SK-N-SH treated with all-trans-retinoic acid at 6 μM for 48 hours (cell line): ENCODE measurements at regions not wholly inside any gene's neighbourhood (a gene's known extent, or its start where the extent isn't known, plus 50 kb on each side); places are given as distances from the start of the nearest gene placed in this dataset.

ENCODE experiments used
- ATAC-seq: fragments of 200-7000 bp; cut with Tn5 transposase; 3 replicates; pipeline ENCODE4 v1.9.1; 2020; ENCODE audit warnings: mild to moderate bottlenecking, moderate library complexity
- ARNTL ChIP-seq: fragments of 450-650 bp; formaldehyde crosslinking; IDR thresholded peaks from 2 replicates; pipeline ENCODE4 v1.5.0; 2020; ENCODE audit warnings: low read depth, mild to moderate bottlenecking, moderate library complexity, borderline replicate concordance
- BACH2 ChIP-seq: fragments of 250-450 bp; sonication (Bioruptor Pico); IDR thresholded peaks from 2 replicates; pipeline ENCODE4 v1.9.0; 2021; ENCODE audit warnings: mild to moderate bottlenecking, borderline replicate concordance
- CSDC2 ChIP-seq: fragments of 250-450 bp; sonication (Bioruptor Pico); IDR thresholded peaks from 2 replicates; pipeline ENCODE4 v1.5.0; 2020; ENCODE audit warnings: mild to moderate bottlenecking, moderate library complexity
- CSRNP3 ChIP-seq: fragments of 250-450 bp; sonication (Bioruptor Pico); IDR thresholded peaks from 2 replicates; pipeline ENCODE4 v1.5.1; 2021; ENCODE audit warnings: mild to moderate bottlenecking, moderate library complexity
- GLIS3 ChIP-seq: fragments of 250-450 bp; sonication (Bioruptor Pico); IDR thresholded peaks from 2 replicates; pipeline ENCODE4 v1.5.0; 2020; ENCODE audit warnings: mild to moderate bottlenecking, moderate library complexity
- ISL1 ChIP-seq: fragments of 250-450 bp; sonication (Bioruptor Pico); IDR thresholded peaks from 2 replicates; pipeline ENCODE4 v2.1.2; 2022; ENCODE audit warnings: mild to moderate bottlenecking, moderate library complexity
- OSR1 ChIP-seq: fragments of 250-450 bp; sonication (Bioruptor Pico); IDR thresholded peaks from 2 replicates; pipeline ENCODE4 v1.8.0; 2022; ENCODE audit warnings: moderate library complexity, mild to moderate bottlenecking, inconsistent platforms
- PPARA ChIP-seq: fragments of 250-450 bp; sonication (Bioruptor Pico); IDR thresholded peaks from 2 replicates; pipeline ENCODE4 v1.5.0; 2020; ENCODE audit warnings: mild to moderate bottlenecking, borderline replicate concordance
- SNAI2 ChIP-seq: fragments of 250-450 bp; sonication (Bioruptor Pico); IDR thresholded peaks from 2 replicates; pipeline ENCODE4 v1.5.0; 2020; ENCODE audit warnings: mild to moderate bottlenecking, moderate library complexity
- TOX ChIP-seq: fragments of 250-450 bp; sonication (Bioruptor Pico); IDR thresholded peaks from 2 replicates; pipeline ENCODE4 v1.8.0; 2021; ENCODE audit warnings: mild to moderate bottlenecking, moderate library complexity, borderline replicate concordance
- ZC3H10 ChIP-seq: fragments of 250-450 bp; sonication (Bioruptor Pico); IDR thresholded peaks from 2 replicates; pipeline ENCODE4 v1.5.1; 2021; ENCODE audit warnings: mild to moderate bottlenecking, moderate library complexity
- ZFP3 ChIP-seq: fragments of 250-450 bp; sonication (Bioruptor Pico); IDR thresholded peaks from 2 replicates; pipeline ENCODE4 v1.5.0; 2020; ENCODE audit warnings: mild to moderate bottlenecking, moderate library complexity
- ZFP30 ChIP-seq: fragments of 450-650 bp; formaldehyde crosslinking; IDR thresholded peaks from 2 replicates; pipeline ENCODE4 v1.5.0; 2022; ENCODE audit warnings: mild to moderate bottlenecking, moderate library complexity
- ZNF565 ChIP-seq: fragments of 450-650 bp; formaldehyde crosslinking; conservative IDR thresholded peaks from 2 replicates; pipeline ENCODE4 v1.5.0; 2020; ENCODE audit warnings: low read depth, mild to moderate bottlenecking, moderate library complexity
- ZNF70 ChIP-seq: fragments of 450-650 bp; formaldehyde crosslinking; IDR thresholded peaks from 2 replicates; pipeline ENCODE4 v1.5.0; 2020; ENCODE audit warnings: mild to moderate bottlenecking, moderate library complexity
- ZNF8 ChIP-seq: fragments of 450-650 bp; formaldehyde crosslinking; IDR thresholded peaks from 2 replicates; pipeline ENCODE4 v1.5.0; 2020; ENCODE audit warnings: mild to moderate bottlenecking, moderate library complexity
- TF ChIP-seq, protein P1 (sequence below): fragments of 250-450 bp; sonication (Bioruptor Pico); IDR thresholded peaks from 2 replicates; pipeline ENCODE4 v1.8.0; 2020; ENCODE audit warnings: mild to moderate bottlenecking, moderate library complexity, borderline replicate concordance
- TF ChIP-seq, protein P2 (sequence below): fragments of 250-450 bp; sonication (Bioruptor Pico); IDR thresholded peaks from 2 replicates; pipeline ENCODE4 v1.5.0; 2020; ENCODE audit warnings: mild to moderate bottlenecking, moderate library complexity
- TF ChIP-seq, protein P3 (sequence below): fragments of 250-450 bp; sonication (Bioruptor Pico); IDR thresholded peaks from 2 replicates; pipeline ENCODE4 v1.5.1; 2020; ENCODE audit warnings: low read depth, mild to moderate bottlenecking, moderate library complexity

DNA sequence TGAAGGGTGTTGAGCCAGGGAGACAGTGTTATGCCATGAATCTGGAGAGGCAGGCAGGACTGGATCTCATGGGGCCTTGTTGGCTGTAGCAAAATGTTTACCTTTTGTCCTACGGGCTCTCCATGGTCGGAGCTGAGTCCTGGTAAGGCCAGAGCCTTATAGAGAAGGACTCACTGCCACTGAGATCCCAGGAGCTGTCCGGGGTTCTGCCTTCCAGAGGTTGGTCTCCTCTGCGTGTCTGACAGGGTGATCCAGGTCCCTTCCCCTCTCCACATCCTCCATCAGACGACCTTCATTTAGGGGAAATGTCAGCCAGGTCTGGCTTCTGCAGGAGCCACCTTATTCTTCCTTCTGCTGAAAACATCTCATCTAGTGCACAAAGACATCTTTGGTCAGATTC is 285.2 kb upstream of the N4BP1 start:
- ATAC-seq = no peak
- TF ChIP-seq ZNF565 (CRISPR knock-in tag) = no peak
- TF ChIP-seq PPARA = no peak
- TF ChIP-seq, protein P1, sequence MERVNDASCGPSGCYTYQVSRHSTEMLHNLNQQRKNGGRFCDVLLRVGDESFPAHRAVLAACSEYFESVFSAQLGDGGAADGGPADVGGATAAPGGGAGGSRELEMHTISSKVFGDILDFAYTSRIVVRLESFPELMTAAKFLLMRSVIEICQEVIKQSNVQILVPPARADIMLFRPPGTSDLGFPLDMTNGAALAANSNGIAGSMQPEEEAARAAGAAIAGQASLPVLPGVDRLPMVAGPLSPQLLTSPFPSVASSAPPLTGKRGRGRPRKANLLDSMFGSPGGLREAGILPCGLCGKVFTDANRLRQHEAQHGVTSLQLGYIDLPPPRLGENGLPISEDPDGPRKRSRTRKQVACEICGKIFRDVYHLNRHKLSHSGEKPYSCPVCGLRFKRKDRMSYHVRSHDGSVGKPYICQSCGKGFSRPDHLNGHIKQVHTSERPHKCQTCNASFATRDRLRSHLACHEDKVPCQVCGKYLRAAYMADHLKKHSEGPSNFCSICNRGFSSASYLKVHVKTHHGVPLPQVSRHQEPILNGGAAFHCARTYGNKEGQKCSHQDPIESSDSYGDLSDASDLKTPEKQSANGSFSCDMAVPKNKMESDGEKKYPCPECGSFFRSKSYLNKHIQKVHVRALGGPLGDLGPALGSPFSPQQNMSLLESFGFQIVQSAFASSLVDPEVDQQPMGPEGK (CRISPR knock-in tag) = no peak
- TF ChIP-seq ZFP3 (CRISPR knock-in tag) = no peak
- no peak for TF ChIP-seq CSDC2
- TF ChIP-seq ISL1 = no peak
- no peak for TF ChIP-seq ARNTL
- TF ChIP-seq, protein P2, sequence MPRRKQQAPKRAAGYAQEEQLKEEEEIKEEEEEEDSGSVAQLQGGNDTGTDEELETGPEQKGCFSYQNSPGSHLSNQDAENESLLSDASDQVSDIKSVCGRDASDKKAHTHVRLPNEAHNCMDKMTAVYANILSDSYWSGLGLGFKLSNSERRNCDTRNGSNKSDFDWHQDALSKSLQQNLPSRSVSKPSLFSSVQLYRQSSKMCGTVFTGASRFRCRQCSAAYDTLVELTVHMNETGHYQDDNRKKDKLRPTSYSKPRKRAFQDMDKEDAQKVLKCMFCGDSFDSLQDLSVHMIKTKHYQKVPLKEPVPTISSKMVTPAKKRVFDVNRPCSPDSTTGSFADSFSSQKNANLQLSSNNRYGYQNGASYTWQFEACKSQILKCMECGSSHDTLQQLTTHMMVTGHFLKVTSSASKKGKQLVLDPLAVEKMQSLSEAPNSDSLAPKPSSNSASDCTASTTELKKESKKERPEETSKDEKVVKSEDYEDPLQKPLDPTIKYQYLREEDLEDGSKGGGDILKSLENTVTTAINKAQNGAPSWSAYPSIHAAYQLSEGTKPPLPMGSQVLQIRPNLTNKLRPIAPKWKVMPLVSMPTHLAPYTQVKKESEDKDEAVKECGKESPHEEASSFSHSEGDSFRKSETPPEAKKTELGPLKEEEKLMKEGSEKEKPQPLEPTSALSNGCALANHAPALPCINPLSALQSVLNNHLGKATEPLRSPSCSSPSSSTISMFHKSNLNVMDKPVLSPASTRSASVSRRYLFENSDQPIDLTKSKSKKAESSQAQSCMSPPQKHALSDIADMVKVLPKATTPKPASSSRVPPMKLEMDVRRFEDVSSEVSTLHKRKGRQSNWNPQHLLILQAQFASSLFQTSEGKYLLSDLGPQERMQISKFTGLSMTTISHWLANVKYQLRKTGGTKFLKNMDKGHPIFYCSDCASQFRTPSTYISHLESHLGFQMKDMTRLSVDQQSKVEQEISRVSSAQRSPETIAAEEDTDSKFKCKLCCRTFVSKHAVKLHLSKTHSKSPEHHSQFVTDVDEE (CRISPR knock-in tag) = no peak
- TF ChIP-seq CSRNP3 = no peak
- TF ChIP-seq BACH2 = no peak

DNA sequence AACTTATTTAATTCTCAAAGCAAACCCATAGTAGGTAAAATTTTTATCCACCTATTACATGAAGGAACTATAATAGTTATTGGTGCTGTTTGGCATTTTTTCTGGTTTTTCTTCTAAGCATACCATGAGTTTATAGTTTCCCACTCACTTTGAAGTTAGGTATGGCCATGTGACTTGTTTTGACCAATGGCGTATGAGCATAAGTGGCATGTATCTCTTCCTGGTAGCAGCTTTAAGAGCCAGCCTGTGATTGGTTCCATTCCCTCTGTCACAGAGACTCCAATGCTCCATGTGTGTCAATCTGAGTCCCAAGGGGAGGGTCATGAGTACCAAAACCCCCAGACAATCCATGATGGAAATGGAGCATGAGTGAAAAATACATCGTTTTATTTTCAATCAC is 282.9 kb upstream of the N4BP1 start:
- no peak for ATAC-seq
- no peak for TF ChIP-seq ISL1
- no peak for TF ChIP-seq TOX
- TF ChIP-seq, protein P3, sequence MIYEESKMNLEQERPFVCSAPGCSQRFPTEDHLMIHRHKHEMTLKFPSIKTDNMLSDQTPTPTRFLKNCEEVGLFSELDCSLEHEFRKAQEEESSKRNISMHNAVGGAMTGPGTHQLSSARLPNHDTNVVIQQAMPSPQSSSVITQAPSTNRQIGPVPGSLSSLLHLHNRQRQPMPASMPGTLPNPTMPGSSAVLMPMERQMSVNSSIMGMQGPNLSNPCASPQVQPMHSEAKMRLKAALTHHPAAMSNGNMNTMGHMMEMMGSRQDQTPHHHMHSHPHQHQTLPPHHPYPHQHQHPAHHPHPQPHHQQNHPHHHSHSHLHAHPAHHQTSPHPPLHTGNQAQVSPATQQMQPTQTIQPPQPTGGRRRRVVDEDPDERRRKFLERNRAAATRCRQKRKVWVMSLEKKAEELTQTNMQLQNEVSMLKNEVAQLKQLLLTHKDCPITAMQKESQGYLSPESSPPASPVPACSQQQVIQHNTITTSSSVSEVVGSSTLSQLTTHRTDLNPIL = no peak
- TF ChIP-seq OSR1 (CRISPR knock-in tag) = no peak
- no peak for TF ChIP-seq ZC3H10 (CRISPR knock-in tag)
- no peak for TF ChIP-seq ZNF565 (CRISPR knock-in tag)
- no peak for TF ChIP-seq PPARA
- TF ChIP-seq ZFP30 (CRISPR knock-in tag) = no peak
- no peak for TF ChIP-seq GLIS3 (CRISPR knock-in tag)
- TF ChIP-seq ARNTL = no peak
- TF ChIP-seq BACH2 = no peak
- TF ChIP-seq SNAI2 (CRISPR knock-in tag) = no peak
- TF ChIP-seq ZNF8 (CRISPR knock-in tag) = no peak
- TF ChIP-seq ZNF70 = no peak
- TF ChIP-seq, protein P2 (CRISPR knock-in tag) = no peak
- TF ChIP-seq, all 23 proteins: peak for 0

GRCh38 chr16:48887646-48888210 is 277.7 kb upstream of the N4BP1 start:
- ATAC-seq = no peak
- no peak for TF ChIP-seq CSRNP3
